Peyer's patch (tissue), 4 donors: ENCODE measurements at regions not wholly inside any gene's neighbourhood (a gene's known extent, or its start where the extent isn't known, plus 50 kb on each side); places are given as distances from the start of the nearest gene placed in this dataset.

Source experiments
- CTCF ChIP-seq, 6 experiments: fragments of 450-650 bp in 4 of 6; fragments of 200-600 bp in 2 of 6; sonication (generic) in 1 of 6; IDR thresholded peaks; one replicate each; pipeline ENCODE4 v1.5.1; 2017 to 2019; ENCODE audit warnings: antibody characterized with exemption in 6 of 6, mild to moderate bottlenecking in 3 of 6, moderate library complexity in 1 of 6
- POLR2A ChIP-seq, 2 donors: fragments of 450-650 bp; IDR thresholded peaks; one replicate each; pipeline ENCODE4 v1.5.1; 2017; ENCODE audit warnings: antibody characterized with exemption in 2 of 2, mild to moderate bottlenecking in 2 of 2, moderate library complexity in 2 of 2

DNA sequence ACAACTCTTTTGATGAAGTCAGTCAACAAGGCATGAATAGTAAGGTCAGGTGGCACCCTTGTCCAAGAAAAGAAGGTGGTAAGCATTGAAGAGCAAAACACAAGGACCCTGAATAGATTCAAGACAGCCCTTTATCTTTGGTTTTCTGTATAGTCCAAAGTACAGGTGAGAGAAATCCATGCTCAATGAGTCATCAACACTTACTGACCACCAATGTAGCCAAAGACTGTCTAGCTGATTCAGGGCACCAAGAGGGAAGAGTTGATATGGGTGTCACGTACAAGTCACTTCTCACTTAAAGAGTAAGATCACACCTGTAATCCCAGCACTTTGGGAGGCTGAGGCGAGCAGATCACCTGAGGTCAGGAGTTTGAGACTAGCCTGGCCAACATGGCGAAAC is 528.3 kb downstream of the CD83 start:
- TF ChIP-seq CTCF (IDR thresholded peaks at IDR 0.05) (no peak), POLR2A (IDR thresholded peaks at IDR 0.05) (no peak)
